ENCODE measurements at regions not wholly inside any gene's neighbourhood (a gene's known extent, or its start where the extent isn't known, plus 50 kb on each side); places are given as distances from the start of the nearest gene placed in this dataset.

GRCh38 chr10:78657163-78657861 lies 411.5 kb upstream of the ZMIZ1 start:
- H3K27me3 ChIP-seq, result peaks cover 0 to 3% (median 0%) of the 10 kb centered on the region in 7 donors
- 66 to 80% methylated on average over 13 of the region's 13 CpGs for WGBS, 2 donors
- H3K27ac ChIP-seq, result no peak overlapping the region
- no peaks in the 10 kb centered on the region for H3K36me3 ChIP-seq
- intact Hi-C loops (cut with DNase I), result loop anchor here in 8 of 10 donors (2.0 to 10.0 kb wide), 7 partner anchors 343 to 610 kb away; no protein-coding TSS in a partner anchor
- H3K9me3 ChIP-seq, result no peaks in the 10 kb centered on the region
- peaks cover 0 to 5% (median 0%) of the 10 kb centered on the region in 9 donors for H3K4me1 ChIP-seq
- TF ChIP-seq CTCF (IDR thresholded peaks at IDR 0.05), result peak; percentile 49 to 82 (median 71)
- no peak overlapping the region for H3K4me3 ChIP-seq
- ATAC-seq (peak; percentile 78 to 94 (median 90)), DNase-seq (peak; percentile 68 to 74)

- DNase-seq (no peak), ATAC-seq (no peak)
- WGBS, 2 donors, result 95 to 98% methylated on average over 1 of the region's 1 CpG
- intact Hi-C loops (cut with DNase I), result loop anchor here in 8 of 10 donors (2.0 to 10.0 kb wide), 7 partner anchors 343 to 611 kb away; no protein-coding TSS in a partner anchor
- no peak overlapping the region for H3K27ac ChIP-seq
- H3K9me3 ChIP-seq, result no peaks in the 10 kb centered on the region
- no peak overlapping the region for H3K4me3 ChIP-seq
- no peaks in the 10 kb centered on the region for H3K36me3 ChIP-seq
- TF ChIP-seq CTCF (IDR thresholded peaks at IDR 0.05), result no peak
- H3K4me1 ChIP-seq, result peaks cover 0 to 5% (median 0%) of the 10 kb centered on the region in 9 donors
- peaks cover 0 to 3% (median 0%) of the 10 kb centered on the region in 7 donors for H3K27me3 ChIP-seq
Measured at GRCh38 chr10:78657862-78658165, 411.0 kb upstream of the ZMIZ1 start.

GRCh38 chr10:78658645-78659597 lies 409.8 kb upstream of the ZMIZ1 start:
- no peak for TF ChIP-seq CTCF (IDR thresholded peaks at IDR 0.05)
- Histone ChIP-seq H3K4me1 (peaks cover 0 to 5% (median 0%) of the 10 kb centered on the region in 9 donors), H3K27ac (no peak overlapping the region), H3K36me3 (no peaks in the 10 kb centered on the region), H3K4me3 (no peak overlapping the region), H3K9me3 (peaks cover 0 to 6% (median 0%) of the 10 kb centered on the region in 11 donors), H3K27me3 (peaks cover 0 to 6% (median 0%) of the 10 kb centered on the region in 7 donors)
- ATAC-seq, result no peak
- no peak for DNase-seq
- WGBS, 2 donors, result 87 to 90% methylated on average over 8 of the region's 8 CpGs
- intact Hi-C loops (cut with DNase I), result loop anchor here in 7 of 10 donors (5.0 to 10.0 kb wide), 6 partner anchors 344 to 612 kb away; no protein-coding TSS in a partner anchor

GRCh38 chr10:78659598-78659967 lies 409.2 kb upstream of the ZMIZ1 start:
- no peak for ATAC-seq
- H3K4me1 ChIP-seq, result peaks cover 0 to 5% (median 0%) of the 10 kb centered on the region in 9 donors
- intact Hi-C loops (cut with DNase I), result loop anchor here in 7 of 10 donors (5.0 to 10.0 kb wide), 6 partner anchors 345 to 612 kb away; no protein-coding TSS in a partner anchor
- no peak overlapping the region for H3K4me3 ChIP-seq
- H3K36me3 ChIP-seq, result no peaks in the 10 kb centered on the region
- no peak for TF ChIP-seq CTCF (IDR thresholded peaks at IDR 0.05)
- no peak for DNase-seq
- H3K27ac ChIP-seq, result no peak overlapping the region
- peaks cover 0 to 6% (median 0%) of the 10 kb centered on the region in 7 donors for H3K27me3 ChIP-seq
- peaks cover 0 to 13% (median 6%) of the 10 kb centered on the region in 11 donors for H3K9me3 ChIP-seq
